ENCODE measurements at regions not wholly inside any gene's neighbourhood (a gene's known extent, or its start where the extent isn't known, plus 50 kb on each side); places are given as distances from the start of the nearest gene placed in this dataset.
A peak's percentile ranks its signal among the peaks of the same experiment; 100 is the strongest.

- H3K4me1 ChIP-seq = no peaks in the 10 kb centered on the region
- no peaks in the 10 kb centered on the region for H3K9me3 ChIP-seq (replicated peaks)
- H3K4me3 ChIP-seq = no peak overlapping the region
- no peak overlapping the region for H3K27ac ChIP-seq
- no peak for DNase-seq
- H3K36me3 ChIP-seq = no peaks in the 10 kb centered on the region
- 0 out of 2 replicates have a peak, but pooled peaks cover 2% of the 10 kb centered on the region for H3K27me3 ChIP-seq
Observed at GRCh38 chr21:38556390-38556789, 58.1 kb upstream of the ERG start.

GRCh38 chr21:38561205-38561604 is 62.9 kb upstream of the ERG start:
- Histone ChIP-seq H3K9me3 (replicated peaks) (no peaks in the 10 kb centered on the region), H3K27ac (no peak overlapping the region), H3K36me3 (no peaks in the 10 kb centered on the region), H3K27me3 (no peaks in the 10 kb centered on the region), H3K4me3 (no peak overlapping the region), H3K4me1 (no peaks in the 10 kb centered on the region)
- no peak for DNase-seq

GRCh38 chr21:38561613-38562581 is 63.6 kb upstream of the ERG start:
- H3K36me3 ChIP-seq = no peaks in the 10 kb centered on the region
- no peaks in the 10 kb centered on the region for H3K4me1 ChIP-seq
- no peaks in the 10 kb centered on the region for H3K9me3 ChIP-seq (replicated peaks)
- no peak overlapping the region for H3K4me3 ChIP-seq
- H3K27ac ChIP-seq = no peak overlapping the region
- H3K27me3 ChIP-seq = no peaks in the 10 kb centered on the region
- no peak for DNase-seq

GRCh38 chr21:38567335-38567969 is 69.2 kb upstream of the ERG start:
- H3K36me3 ChIP-seq = no peaks in the 10 kb centered on the region
- no peaks in the 10 kb centered on the region; the same call in 1 of the 2 replicates for H3K9me3 ChIP-seq (replicated peaks)
- H3K4me3 ChIP-seq = 0 out of 2 replicates have a peak overlapping the region, but pooled peaks have one; percentile 2
- peak; percentile 51 to 60 for DNase-seq
- H3K27ac ChIP-seq = no peak overlapping the region
- H3K4me1 ChIP-seq = no peaks in the 10 kb centered on the region
- H3K27me3 ChIP-seq = no peaks in the 10 kb centered on the region

- Histone ChIP-seq H3K4me3 (0 out of 2 replicates have a peak overlapping the region, but pooled peaks have one; percentile 2), H3K9me3 (replicated peaks) (no peaks in the 10 kb centered on the region; the same call in 1 of the 2 replicates), H3K27ac (no peak overlapping the region), H3K36me3 (no peaks in the 10 kb centered on the region), H3K27me3 (no peaks in the 10 kb centered on the region), H3K4me1 (no peaks in the 10 kb centered on the region)
- no peak for DNase-seq
Observed at GRCh38 chr21:38567970-38568360, 69.7 kb upstream of the ERG start.

- Histone ChIP-seq H3K9me3 (replicated peaks) (no peaks in the 10 kb centered on the region; the same call in 1 of the 2 replicates), H3K4me1 (no peaks in the 10 kb centered on the region), H3K27ac (no peak overlapping the region), H3K36me3 (no peaks in the 10 kb centered on the region), H3K27me3 (no peaks in the 10 kb centered on the region), H3K4me3 (no peak overlapping the region)
- no peak for DNase-seq
Observed at GRCh38 chr21:38569733-38570132, 71.5 kb upstream of the ERG start.

- no peaks in the 10 kb centered on the region for H3K36me3 ChIP-seq
- H3K27ac ChIP-seq = no peak overlapping the region
- no peaks in the 10 kb centered on the region for H3K4me1 ChIP-seq
- H3K9me3 ChIP-seq (replicated peaks) = no peaks in the 10 kb centered on the region; the same call in 1 of the 2 replicates
- H3K4me3 ChIP-seq = no peak overlapping the region
- peaks cover 3% of the 10 kb centered on the region; the same call in 1 of the 2 replicates for H3K27me3 ChIP-seq
- DNase-seq = no peak
Observed at GRCh38 chr21:38570596-38570995, 72.3 kb upstream of the ERG start.

GRCh38 chr21:38574895-38575575 is 76.8 kb upstream of the ERG start:
- no peak for DNase-seq
- Histone ChIP-seq H3K27ac (no peak overlapping the region), H3K36me3 (no peaks in the 10 kb centered on the region), H3K4me1 (no peaks in the 10 kb centered on the region), H3K27me3 (peaks cover 8% of the 10 kb centered on the region), H3K4me3 (no peak overlapping the region), H3K9me3 (replicated peaks) (no peaks in the 10 kb centered on the region)

- no peaks in the 10 kb centered on the region for H3K9me3 ChIP-seq (replicated peaks)
- no peak for DNase-seq
- no peaks in the 10 kb centered on the region for H3K36me3 ChIP-seq
- no peak overlapping the region for H3K27ac ChIP-seq
- H3K27me3 ChIP-seq = peaks cover 8% of the 10 kb centered on the region
- H3K4me3 ChIP-seq = no peak overlapping the region
- no peaks in the 10 kb centered on the region for H3K4me1 ChIP-seq
Observed at GRCh38 chr21:38577887-38578286, 79.6 kb upstream of the ERG start.

GRCh38 chr21:38590449-38591217 is 92.4 kb upstream of the ERG start:
- H3K4me1 ChIP-seq = no peaks in the 10 kb centered on the region
- H3K27me3 ChIP-seq = no peaks in the 10 kb centered on the region
- no peak for DNase-seq
- no peak overlapping the region for H3K4me3 ChIP-seq
- H3K36me3 ChIP-seq = no peaks in the 10 kb centered on the region
- no peak overlapping the region for H3K27ac ChIP-seq
- H3K9me3 ChIP-seq (replicated peaks) = no peaks in the 10 kb centered on the region

- no peaks in the 10 kb centered on the region for H3K27me3 ChIP-seq
- no peak for DNase-seq
Observed at GRCh38 chr21:38591218-38591537, 92.9 kb upstream of the ERG start.

GRCh38 chr21:38596264-38597042 is 98.2 kb upstream of the ERG start:
- H3K4me3 ChIP-seq = no peak overlapping the region
- H3K27ac ChIP-seq = no peak overlapping the region
- no peaks in the 10 kb centered on the region for H3K9me3 ChIP-seq (replicated peaks)
- H3K36me3 ChIP-seq = no peaks in the 10 kb centered on the region
- H3K27me3 ChIP-seq = no peaks in the 10 kb centered on the region
- no peaks in the 10 kb centered on the region for H3K4me1 ChIP-seq
- no peak for DNase-seq

More at GRCh38 chr21:38591218-38591537, 92.9 kb upstream of the ERG start:
- no peaks in the 10 kb centered on the region for H3K9me3 ChIP-seq (replicated peaks)
- no peaks in the 10 kb centered on the region for H3K36me3 ChIP-seq
- no peaks in the 10 kb centered on the region for H3K4me1 ChIP-seq
- H3K4me3 ChIP-seq = no peak overlapping the region
- no peak overlapping the region for H3K27ac ChIP-seq

- no peaks in the 10 kb centered on the region for H3K27me3 ChIP-seq
Observed at GRCh38 chr21:38597421-38597820, 99.1 kb upstream of the ERG start.

GRCh38 chr21:38598413-38598812 is 100.1 kb upstream of the ERG start:
- no peak overlapping the region for H3K4me3 ChIP-seq
- no peaks in the 10 kb centered on the region for H3K4me1 ChIP-seq
- no peaks in the 10 kb centered on the region for H3K36me3 ChIP-seq
- no peaks in the 10 kb centered on the region for H3K9me3 ChIP-seq (replicated peaks)
- no peak overlapping the region for H3K27ac ChIP-seq
- H3K27me3 ChIP-seq = no peaks in the 10 kb centered on the region
- no peak for DNase-seq

More at GRCh38 chr21:38597421-38597820, 99.1 kb upstream of the ERG start:
- Histone ChIP-seq H3K4me1 (no peaks in the 10 kb centered on the region), H3K4me3 (no peak overlapping the region), H3K9me3 (replicated peaks) (no peaks in the 10 kb centered on the region), H3K27ac (no peak overlapping the region), H3K36me3 (no peaks in the 10 kb centered on the region)
- DNase-seq = no peak

All from SJCRH30 (cell line).